ENCODE measurements at regions not wholly inside any gene's neighbourhood (a gene's known extent, or its start where the extent isn't known, plus 50 kb on each side); places are given as distances from the start of the nearest gene placed in this dataset.
A peak's percentile ranks its signal among the peaks of the same experiment; 100 is the strongest.
"Not testable (repeated sequence)": the region's sequence is repeated elsewhere in the genome, so short reads cannot be mapped to it uniquely, and the experiment has no call there.

DNA sequence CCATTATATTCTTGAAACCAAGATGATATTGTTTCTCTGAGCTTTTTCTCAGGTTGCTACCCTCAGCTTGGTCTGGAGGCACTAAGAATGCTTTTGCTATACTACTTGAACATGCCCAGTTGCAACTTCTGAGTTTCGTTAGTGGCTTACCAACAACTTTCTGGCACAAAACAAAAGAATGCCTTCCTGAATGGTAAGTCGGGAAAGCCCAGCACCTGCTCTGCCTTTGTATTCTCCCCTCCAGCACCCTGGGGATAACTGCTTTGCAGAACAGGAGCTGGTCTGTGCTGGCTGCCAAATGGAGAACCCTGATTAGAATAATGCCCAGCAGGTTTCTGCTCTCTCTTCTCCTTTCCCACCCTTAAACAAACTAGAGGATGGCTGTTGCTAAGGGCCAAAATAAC is 149.3 kb downstream of the TGFB2 start:
- DNase-seq (ENCODE audit: low spot score): no peak

DNA sequence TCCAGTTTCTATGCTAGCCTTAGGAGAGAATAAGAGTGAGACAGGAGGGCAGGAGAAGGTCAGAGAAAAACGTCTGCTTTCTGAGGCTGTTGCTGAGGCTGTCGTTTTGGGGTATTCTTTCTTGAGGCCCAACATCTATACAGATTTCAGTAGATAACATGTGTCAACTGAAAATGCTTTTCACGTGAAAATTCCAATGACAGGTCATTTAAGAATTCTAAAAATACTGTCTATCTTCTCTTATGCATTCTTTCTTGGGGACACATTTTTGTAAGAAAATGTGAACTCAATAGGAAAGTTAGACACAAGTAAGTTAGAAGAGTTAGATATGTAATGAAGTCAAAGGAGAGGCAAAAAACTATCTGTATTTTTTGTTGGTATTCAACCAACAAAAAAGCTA is 150.8 kb downstream of the TGFB2 start:
- DNase-seq (ENCODE audit: low spot score): no peak

DNA sequence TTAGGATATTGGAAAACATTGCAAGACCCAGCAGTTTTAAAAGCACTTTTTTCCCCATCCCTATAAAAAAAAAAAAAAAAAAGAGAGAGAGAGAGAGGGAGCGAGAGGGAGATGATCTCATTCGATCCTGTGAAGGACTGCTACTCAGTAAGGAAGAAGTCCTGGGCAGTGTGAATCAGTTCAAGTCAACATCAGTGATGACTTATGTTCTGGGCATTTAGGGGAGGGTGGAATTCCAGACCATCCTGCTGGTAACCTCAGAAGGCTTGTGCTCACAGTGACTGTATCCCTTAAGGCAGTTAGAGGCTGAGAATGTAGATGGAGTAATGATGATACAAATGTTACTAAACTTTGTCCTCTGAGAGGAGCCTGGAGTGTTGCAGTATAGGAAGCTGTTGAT is 151.4 kb downstream of the TGFB2 start:
- DNase-seq (ENCODE audit: low spot score): no peak

DNA sequence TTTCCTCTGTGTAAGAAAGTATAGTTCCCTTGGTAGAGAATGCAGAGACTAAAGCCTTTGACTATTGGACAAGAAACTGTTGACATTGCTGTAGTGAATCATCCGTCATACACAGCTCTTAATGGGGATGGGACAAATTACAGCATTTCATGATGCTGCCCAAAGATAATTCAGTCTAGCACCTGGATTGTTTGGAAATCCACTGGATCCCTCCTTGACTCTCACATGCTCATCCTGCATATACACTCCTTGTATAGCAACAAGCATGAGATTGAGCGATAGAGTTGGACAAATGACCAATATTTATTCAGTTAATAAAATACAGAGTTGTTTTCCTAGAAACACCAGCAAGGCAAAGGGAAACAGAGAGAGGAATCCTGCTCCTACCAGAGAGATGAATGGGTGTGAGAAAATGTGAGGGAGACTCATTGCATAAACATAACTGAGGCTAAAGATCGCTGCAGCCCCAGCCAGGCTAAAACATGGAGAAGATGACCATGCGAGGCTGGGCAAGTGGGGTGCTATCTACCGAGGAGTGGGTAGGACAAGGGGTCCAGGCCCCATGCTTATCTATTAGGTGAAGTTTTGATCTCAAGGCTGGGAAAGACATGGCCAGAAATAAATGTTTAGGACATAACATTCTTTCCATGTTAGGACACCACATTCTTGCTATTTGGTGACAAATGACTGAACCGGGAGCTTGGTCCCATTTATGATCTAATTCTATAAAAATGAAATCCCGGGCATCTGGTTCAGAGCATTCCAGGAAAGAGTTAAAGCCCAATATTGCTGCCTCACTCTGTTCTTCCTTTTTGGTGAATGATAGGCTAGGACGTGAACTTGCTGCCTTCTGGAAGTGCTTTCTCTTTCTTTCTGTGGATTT is 153.2 kb downstream of the TGFB2 start:
- DNase-seq (ENCODE audit: low spot score): no peak

DNA sequence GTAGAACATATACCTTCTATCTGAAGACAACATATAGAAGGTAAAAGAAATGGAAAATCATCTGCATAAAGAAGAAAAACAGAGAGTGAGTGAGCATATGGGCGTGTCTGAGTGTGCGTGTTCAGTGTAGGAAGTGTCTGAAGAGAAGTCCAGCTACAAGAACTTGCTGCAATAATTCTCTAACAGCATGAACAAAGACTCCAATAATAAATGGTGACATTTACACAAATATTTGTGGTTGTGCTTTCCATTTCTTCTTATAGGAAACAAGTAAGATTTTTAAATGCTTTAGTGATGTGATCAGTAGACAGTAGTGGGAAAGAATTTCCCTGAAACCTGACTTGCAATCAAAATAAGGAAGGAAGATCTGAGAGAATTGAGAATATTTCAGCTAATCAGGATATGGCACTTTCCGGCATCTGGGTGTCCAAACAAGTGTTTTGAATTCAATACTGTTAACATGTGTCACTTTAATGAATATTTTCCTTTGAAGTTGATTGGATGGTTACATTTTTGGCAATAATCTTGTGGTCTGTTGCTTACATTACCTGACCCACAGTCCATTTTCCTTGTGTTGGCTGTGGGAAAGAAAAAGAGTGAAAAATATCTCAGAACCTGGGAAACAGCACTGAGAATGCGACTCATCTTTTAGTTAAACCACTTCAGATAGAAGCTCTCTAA is 154.0 kb downstream of the TGFB2 start:
- DNase-seq (ENCODE audit: low spot score): no peak

DNA sequence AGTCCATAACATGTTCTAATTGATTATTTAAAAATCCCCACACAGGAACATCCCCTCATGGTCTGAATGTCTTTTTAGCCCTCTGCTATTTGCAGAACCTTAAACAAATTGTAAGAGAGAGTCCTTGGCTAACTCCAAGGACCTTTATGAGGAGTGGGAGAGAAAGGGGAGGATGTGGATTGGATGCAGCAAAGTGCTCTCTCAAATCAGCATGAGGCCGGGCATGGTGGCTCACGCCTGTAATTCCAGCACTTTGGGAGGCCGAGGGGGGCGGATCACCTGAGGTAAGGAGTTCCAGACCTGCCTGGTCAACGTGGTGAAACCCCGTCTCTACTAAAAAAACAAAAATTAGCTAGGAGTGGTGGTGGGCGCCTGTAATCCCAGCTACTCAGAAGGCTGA is 154.8 kb downstream of the TGFB2 start:
- no peak for DNase-seq (ENCODE audit: low spot score)

DNA sequence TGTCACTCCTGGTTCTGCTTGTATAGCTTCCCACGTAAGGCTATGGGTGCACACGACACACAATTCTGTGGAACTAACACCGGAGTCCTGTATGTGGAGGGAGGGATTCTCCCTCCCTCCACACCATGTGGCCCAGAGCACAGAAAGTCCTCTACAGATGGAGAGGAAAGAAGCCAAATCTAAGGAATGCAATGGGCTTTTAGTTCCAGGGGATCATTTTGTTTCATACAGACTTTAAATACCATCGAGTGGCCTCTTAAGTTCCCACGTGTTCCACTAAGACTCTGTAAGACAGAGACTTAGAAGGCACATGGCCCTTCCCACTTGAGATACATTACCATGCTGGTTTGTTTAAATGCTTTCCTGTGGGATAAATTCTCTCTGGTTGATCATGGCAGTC is 156.0 kb downstream of the TGFB2 start:
- DNase-seq (ENCODE audit: low spot score): no peak

DNA sequence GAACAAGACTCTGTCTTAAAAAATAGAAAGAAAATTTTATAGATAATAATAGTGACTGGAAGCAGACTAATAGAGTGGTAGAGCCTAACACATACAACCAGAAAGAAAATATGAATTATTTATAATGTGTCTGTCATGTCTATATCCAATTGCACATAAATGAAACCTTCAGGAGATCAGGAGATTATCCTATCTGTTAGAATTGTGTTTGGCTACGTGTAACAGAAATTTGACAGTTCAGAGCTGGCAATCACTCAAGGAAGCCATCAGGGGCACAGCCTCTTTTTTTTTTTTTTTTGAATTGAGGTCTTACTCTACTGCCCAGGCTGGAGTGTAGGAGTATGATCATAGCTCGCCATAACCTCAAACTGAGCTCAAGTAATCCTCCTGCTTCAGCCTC is 157.2 kb downstream of the TGFB2 start:
- DNase-seq (ENCODE audit: low spot score): no peak

DNA sequence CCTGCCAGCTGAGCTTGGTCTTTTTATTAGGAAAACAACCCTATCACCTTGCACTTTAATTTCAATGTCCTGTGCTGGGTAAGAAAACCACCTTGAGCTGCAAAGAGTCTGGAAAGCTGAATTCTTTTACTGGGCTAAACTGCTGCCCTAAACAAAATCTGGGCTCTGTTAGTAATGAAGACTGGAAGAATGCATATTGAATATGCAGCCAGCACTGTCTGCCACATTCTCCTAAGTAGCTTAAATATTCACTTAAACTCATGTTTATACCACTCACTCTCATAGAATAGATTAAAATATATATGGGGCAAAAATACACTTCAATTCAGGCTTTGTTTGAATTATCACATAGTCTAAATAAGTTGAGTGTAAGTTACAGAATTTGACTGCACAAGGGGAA is 158.0 kb downstream of the TGFB2 start:
- no peak for DNase-seq (ENCODE audit: low spot score)

DNA sequence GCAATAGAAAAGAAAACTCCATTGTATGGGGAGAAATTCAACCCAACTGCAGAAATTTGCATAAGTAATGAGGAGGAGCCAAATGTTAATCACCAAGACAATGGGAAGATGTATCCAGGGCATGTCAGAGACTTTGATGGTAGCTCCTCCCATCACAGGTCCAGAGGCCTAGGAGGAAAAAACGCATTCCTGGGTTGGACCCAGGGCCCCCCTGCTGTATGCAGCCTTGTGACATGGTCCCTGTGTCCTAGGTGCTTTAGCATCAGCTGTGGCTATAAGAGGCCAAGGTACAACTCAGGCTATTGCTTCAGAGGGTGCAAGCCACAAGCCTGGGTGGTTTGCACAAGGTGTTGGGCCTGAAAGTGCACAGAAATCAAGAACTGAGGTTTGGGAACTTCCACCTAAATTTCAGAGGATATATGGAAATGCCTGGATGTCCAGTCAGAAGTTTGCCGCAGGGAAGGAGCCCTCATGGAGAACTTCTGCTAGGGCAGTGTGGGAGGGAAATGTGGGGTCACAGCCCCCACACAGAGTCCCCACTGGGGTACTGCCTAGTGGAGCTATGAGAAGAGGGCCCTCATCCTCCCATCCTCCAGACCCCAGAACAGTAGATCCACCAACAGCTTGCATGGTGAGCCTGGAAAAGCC is 162.3 kb downstream of the TGFB2 start:
- no peak for DNase-seq (ENCODE audit: low spot score)

DNA sequence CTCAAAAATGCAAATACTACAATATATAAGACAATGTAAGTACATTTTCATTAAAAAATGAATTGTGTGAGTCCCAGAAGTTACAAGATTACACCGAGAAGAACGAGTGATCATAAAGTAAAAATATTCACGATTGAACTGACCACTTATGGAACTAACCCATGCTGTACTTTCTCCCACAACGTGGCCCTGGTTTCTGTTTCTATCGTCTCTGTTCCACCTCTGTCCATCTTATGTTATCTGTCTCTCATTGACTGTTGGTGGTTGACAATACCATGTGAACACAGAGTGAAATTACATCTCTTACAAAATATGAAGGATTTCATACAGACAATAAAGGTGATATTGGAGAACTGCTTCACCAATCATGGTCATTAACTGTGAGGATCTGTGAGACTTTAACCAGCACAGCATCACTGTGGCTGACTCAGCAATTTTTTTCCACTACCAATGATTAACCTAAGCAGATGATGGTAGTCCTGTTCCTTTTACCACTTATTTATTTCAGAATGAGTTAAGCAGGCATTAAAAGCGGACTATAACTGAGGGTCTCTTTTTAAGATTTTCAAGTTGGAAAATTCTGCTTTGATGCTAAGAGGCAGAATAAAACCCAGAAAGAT is 165.1 kb downstream of the TGFB2 start:
- DNase-seq (ENCODE audit: low spot score): no peak

DNA sequence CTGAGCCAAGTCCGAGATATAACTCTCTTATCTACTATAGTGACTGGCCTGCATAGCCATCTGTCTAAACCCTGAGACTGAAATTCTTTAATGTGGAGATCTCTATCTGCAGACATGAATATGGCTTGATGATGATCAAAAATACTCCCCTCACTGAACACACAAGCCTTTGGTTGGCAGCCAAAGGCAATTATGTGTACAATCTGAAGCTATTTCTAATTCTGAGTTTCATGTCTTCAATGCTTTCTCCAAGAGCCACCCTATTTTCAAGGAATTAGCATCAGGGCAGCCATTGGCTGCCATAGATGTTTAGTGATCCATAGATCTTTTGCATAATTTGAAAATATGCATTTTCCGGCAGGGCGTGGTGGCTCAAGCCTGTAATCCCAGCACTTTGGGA is 168.2 kb downstream of the TGFB2 start:
- no peak for DNase-seq (ENCODE audit: low spot score)

DNA sequence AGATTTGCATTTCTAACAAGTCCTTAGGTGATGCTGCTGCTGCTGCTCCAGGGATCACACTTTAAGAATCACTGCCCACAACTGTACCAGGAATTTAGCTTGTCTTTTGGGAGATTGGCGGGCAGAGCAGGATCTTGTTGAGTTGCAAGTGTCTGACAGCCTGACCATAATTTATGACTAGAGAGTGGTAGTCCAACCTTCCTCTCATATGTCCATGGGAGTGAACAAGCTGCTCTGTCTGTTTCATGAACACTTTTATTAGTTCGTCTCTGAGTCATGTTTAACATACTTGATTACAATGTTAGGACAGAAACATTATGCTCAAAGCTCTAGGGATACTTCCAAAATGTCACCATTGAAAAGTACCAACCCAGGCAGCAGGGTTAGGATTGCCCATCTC is 169.6 kb downstream of the TGFB2 start:
- no peak for DNase-seq (ENCODE audit: low spot score)

DNA sequence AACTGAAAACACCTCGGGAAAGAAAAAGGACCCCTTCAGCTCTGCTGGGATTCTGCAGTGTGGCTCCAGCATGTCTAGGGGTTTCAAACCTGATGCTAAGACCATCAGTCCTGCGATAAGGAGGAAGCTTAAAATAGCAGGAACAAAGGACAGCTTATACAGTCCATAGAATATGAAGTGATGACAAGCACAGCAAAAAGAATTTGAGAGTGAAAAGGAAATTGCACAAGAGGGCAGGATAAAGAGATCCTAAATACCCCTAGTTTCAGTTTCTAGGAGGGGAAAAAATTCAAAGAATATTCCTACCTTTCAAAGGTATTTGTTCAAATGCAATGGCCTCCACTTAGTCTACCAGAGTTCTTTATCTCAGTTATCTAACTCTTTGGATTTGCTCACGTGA is 171.4 kb downstream of the TGFB2 start:
- no peak for DNase-seq (ENCODE audit: low spot score)

DNA sequence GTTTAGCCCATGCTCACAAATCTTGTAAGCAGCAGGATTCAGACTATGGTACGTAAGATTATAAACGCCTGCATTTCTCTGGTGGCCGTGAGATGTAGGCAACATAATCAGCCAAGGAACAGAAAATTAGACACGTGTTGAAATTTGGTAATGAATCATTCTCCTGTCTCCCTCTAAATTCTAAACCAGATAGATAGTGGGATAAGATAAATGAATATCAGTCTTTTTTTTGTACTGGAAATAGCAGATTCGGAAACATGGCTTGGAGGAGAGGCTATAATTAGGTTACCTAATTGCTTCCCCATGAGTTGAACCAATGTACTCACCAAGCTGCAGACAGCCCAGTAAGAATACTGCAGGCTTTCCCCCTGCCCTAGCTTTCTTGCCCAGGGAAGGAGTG is 172.3 kb downstream of the TGFB2 start:
- DNase-seq (ENCODE audit: low spot score): no peak

DNA sequence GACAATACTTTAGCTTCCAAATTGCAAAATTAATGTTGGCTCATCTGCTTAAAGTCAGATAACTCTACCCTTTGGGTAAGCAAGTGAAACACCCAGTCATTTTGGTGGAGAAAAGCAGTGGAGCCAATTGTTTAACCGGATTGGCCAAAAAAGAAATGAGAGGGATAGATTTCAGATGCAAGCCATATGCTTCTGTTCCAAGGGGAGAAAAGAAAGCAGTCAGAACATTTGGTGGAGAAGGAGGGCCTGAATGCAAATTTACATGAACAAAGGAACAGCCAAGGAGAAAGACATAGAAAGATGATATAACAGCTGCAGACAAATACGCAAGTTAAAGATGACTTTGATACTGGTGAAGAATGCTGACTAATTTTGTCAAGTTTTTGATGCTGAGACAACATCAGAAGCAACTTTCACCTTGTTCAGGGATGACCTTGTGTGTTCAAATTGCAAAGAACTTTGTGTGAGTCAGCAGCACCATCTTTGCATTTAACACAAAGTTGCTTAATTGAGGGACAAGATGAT is 173.1 kb downstream of the TGFB2 start:
- DNase-seq (ENCODE audit: low spot score): no peak

DNA sequence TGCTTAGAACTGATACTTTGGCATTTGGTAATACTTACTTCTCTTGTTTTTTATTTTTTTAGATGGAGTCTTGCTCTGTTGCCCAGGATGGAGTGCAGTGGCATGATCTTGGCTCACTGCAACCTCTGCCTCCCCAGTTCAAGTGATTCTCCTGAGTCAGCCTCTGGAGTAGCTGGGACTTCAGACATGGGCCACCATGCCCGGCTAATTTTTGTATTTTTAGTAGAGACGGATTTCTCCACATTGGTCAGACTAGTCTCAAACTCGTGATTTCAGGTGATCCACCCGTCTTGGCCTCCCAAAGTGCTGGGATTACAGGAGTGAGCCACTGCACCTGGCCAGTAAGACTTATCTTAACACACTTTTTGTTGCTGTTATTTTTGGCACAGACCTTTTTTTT is 175.5 kb downstream of the TGFB2 start:
- not testable (repeated sequence) for DNase-seq (ENCODE audit: low spot score)

DNA sequence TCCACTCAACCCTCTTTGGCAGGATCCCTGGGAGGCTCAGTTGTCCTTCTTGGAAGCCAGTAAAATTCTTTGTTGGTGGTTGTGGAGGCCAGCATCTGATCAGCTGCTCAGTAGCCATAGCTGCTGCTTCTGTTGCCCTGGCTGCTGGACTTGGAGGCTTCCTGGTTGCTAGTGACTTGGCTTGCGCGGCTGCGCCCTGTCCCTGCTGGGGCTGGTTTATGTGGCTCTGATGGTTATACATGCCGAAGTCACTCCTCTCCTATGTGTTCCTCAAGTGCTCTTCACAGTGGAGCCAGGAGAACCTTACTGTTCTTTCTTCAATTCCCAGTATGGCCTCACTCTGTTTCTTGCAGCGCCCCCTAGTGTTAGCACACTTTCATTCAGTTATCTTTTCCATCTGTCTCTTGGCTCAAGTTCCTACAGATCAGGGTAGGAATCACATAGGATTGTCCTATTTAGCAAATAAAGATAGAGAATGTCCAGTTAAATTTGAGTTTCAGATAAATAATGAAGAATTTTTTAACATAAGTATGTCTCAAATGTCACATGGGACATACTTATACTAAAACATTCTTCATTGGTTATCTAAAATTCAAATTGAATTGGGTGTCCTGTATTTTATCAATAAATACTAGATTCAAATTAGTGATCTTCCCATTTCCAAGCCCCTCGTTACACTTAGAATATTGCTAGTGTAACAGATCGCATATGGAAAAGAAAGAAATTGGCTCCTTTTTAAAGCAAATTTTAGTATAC is 176.5 kb downstream of the TGFB2 start:
- peak; percentile 35 for DNase-seq (ENCODE audit: low spot score)

DNA sequence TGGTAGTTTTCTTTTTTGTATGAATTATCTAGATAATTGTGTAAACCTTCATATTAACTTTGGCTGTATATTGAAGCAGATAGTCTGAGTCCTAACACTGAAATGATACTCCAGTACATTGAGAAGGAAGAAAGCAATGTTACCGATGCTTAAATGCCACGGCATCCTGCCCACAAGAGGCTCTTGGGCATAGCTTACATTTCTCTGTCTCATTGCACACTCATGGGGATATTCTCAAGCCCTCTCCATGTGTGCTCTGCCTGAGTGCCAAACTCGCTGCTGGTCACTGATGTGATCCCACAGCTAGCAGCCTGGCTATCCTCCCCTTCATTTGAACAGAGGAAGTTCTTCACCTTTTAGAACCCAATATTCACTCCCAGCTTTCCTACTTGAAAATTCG is 179.4 kb downstream of the TGFB2 start:
- DNase-seq (ENCODE audit: low spot score): no peak

DNA sequence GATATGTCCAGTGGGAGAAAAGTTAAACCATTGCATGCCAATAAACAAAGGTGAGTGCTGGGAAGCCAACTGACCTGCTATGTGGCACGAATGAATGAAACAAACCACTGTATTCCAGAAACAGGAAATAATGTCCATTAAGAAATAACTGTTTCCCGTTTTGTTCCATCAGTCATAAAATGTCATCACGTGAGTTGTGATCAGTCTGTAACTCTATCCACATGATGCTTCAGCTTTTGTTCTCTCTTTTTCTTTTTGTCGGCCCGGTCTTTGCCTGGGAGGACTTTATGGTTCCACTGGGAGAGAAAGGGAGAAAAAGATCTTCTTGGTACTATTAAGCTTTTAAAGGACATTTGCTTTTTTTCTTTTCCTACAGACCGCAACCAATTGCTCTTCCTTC is 179.9 kb downstream of the TGFB2 start:
- DNase-seq (ENCODE audit: low spot score): no peak

DNA sequence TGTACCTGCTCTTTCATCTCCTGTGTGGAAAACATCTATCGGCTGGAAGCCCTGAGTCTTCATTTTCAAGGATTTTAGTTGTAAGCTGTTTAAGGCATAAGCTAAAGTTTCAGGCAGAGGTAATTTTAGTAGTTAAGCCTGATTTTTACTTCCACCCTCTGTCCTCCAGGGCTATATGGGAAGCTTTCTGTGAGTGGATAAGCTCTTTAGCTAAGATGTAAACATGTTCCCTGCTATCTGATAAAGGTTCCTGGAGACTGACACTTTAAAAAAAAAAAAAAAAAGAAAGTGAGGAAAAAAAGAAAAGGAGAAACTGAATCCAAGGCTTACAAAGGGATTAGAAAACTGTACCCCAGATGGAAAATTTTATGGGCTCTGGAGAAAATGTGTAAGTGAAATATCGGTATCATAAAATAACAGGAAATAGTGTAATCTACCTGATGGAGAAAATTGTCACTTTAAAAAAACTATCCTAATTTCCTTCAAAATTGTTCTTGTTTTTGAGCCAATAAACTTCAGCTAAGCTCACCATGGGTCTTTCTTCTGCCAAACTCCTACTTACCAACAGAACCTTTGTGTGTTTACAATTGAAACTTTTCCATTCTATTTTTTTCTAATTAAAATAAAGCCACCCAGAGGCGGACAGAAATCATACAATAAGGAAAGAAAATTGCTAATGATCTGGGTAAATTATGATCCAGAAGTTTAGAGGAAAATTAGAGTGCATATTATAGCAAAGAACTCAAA is 180.5 kb downstream of the TGFB2 start:
- DNase-seq (ENCODE audit: low spot score): no peak
